Neural cell (in vitro differentiated cells): ENCODE measurements at regions not wholly inside any gene's neighbourhood (a gene's known extent, or its start where the extent isn't known, plus 50 kb on each side); places are given as distances from the start of the nearest gene placed in this dataset.

Experiments used
- H2AFZ ChIP-seq: fragments of 200-600, 300-800 bp; sonication (generic), shearing (Covaris generic); 2 replicates; pipeline ENCODE4 v1.6.0; 2014; ENCODE audit warnings: low read depth, mild to moderate bottlenecking, antibody characterized with exemption, low read length, moderate library complexity
- H3F3A ChIP-seq: fragments of 200-600 bp; shearing (Covaris generic); 2 replicates; pipeline ENCODE4 v1.6.1; 2016; ENCODE audit warnings: mild to moderate bottlenecking, moderate library complexity, mixed read lengths, antibody characterized with exemption, low read length; ENCODE audit not compliant: insufficient read depth, poor library complexity, severe bottlenecking
- H3K27ac ChIP-seq: fragments of 200-600, 300-800 bp; sonication (generic), shearing (Covaris generic); 2 replicates; pipeline ENCODE4 v1.5.1; 2014; ENCODE audit warnings: mild to moderate bottlenecking, low read length, moderate library complexity
- H3K27me3 ChIP-seq: fragments of 300-800, 200-600 bp; sonication (generic), shearing (Covaris generic); 2 replicates; pipeline ENCODE4 v1.6.0; 2014; ENCODE audit warnings: mild to moderate bottlenecking, low read depth, low read length, moderate library complexity; ENCODE audit not compliant: insufficient read depth
- H3K36me3 ChIP-seq: fragments of 300-800, 200-600 bp; sonication (generic), shearing (Covaris generic); 2 replicates; pipeline ENCODE4 v1.5.1; 2014; ENCODE audit warnings: mild to moderate bottlenecking, antibody characterized with exemption, low read length, moderate library complexity; ENCODE audit not compliant: insufficient read depth
- H3K4me2 ChIP-seq: fragments of 300-800, 200-600 bp; sonication (generic), shearing (Covaris generic); 2 replicates; pipeline ENCODE4 v1.6.0; 2014; ENCODE audit warnings: mild to moderate bottlenecking, low read length
- H3K4me3 ChIP-seq: fragments of 300-800, 200-600 bp; sonication (generic), shearing (Covaris generic); 2 replicates; pipeline ENCODE4 v1.5.1; 2014; ENCODE audit warnings: mild to moderate bottlenecking, low read length, moderate library complexity
- H3K79me2 ChIP-seq: fragments of 200-600 bp; shearing (Covaris generic); replicated peaks from 2 replicates; pipeline ENCODE4 v1.6.0; 2014; ENCODE audit warnings: mild to moderate bottlenecking, low read length, moderate library complexity; ENCODE audit not compliant: insufficient read depth
- H3K9ac ChIP-seq: fragments of 300-800, 200-600 bp; sonication (generic), shearing (Covaris generic); 2 replicates; pipeline ENCODE4 v1.6.1; 2016; ENCODE audit warnings: mild to moderate bottlenecking, low read length, mixed read lengths
- H3K9me2 ChIP-seq: fragments of 200-600 bp; shearing (Covaris generic); 2 replicates; pipeline ENCODE4 v1.6.1; 2016; ENCODE audit warnings: mild to moderate bottlenecking, low read length, mixed read lengths; ENCODE audit not compliant: insufficient read depth
- H3K9me3 ChIP-seq: fragments of 200-600, 300-800 bp; sonication (generic), shearing (Covaris generic); 2 replicates; pipeline ENCODE4 v1.6.1; 2016; ENCODE audit warnings: mild to moderate bottlenecking, mixed run types, low read length, moderate library complexity, mixed read lengths
- H4K20me1 ChIP-seq: fragments of 200-600 bp; shearing (Covaris generic); 2 replicates; pipeline ENCODE4 v1.6.1; 2016; ENCODE audit warnings: mild to moderate bottlenecking, mixed run types; ENCODE audit not compliant: insufficient read depth
- CTCF ChIP-seq: fragments of 450-650 bp; IDR thresholded peaks from 2 replicates; pipeline ENCODE4 v1.5.1; 2014; ENCODE audit warnings: antibody characterized with exemption, mild to moderate bottlenecking, moderate library complexity; ENCODE audit not compliant: poor library complexity, severe bottlenecking
- EP300 ChIP-seq: fragments of 450-650 bp; conservative IDR thresholded peaks from 2 replicates; pipeline ENCODE4 v1.6.1; 2014; ENCODE audit warnings: antibody characterized with exemption, mild to moderate bottlenecking, moderate library complexity; ENCODE audit not compliant: poor library complexity, severe bottlenecking
- EZH2 ChIP-seq: fragments of 200-600, 300-800 bp; shearing (Covaris generic), sonication (generic); IDR thresholded peaks from 2 replicates; pipeline ENCODE4 v1.6.1; 2014; ENCODE audit warnings: antibody characterized with exemption, low read length, borderline replicate concordance, mild to moderate bottlenecking; ENCODE audit not compliant: insufficient read depth, poor library complexity, severe bottlenecking
- MXI1 ChIP-seq: fragments of 450-650 bp; conservative IDR thresholded peaks from 2 replicates; pipeline ENCODE4 v1.6.1; 2014; ENCODE audit warnings: antibody characterized with exemption, mild to moderate bottlenecking; ENCODE audit not compliant: poor library complexity, severe bottlenecking
- POLR2AphosphoS5 ChIP-seq: IDR thresholded peaks from 2 replicates; pipeline ENCODE4 v1.6.1; 2012
- RAD21 ChIP-seq: fragments of 450-650 bp; conservative IDR thresholded peaks from 2 replicates; pipeline ENCODE4 v1.6.1; 2014; ENCODE audit warnings: antibody characterized with exemption, mild to moderate bottlenecking, moderate library complexity
- REST ChIP-seq: IDR thresholded peaks from 2 replicates; pipeline ENCODE4 v1.6.1; 2012; ENCODE audit warnings: borderline replicate concordance
- SMC3 ChIP-seq: fragments of 450-650 bp; conservative IDR thresholded peaks from 2 replicates; pipeline ENCODE4 v1.6.1; 2014; ENCODE audit warnings: antibody characterized with exemption, mild to moderate bottlenecking, moderate library complexity; ENCODE audit not compliant: poor library complexity
- TAF1 ChIP-seq: IDR thresholded peaks from 2 replicates; pipeline ENCODE4 v1.6.1; 2012; ENCODE audit warnings: low read depth

GRCh38 chr18:44513233-44513632 is 167.5 kb upstream of the SETBP1 start:
- Histone ChIP-seq H3K9me3 (no peaks in the 10 kb centered on the region), H3K4me3 (no peak overlapping the region), H3K9me2 (no peaks in the 10 kb centered on the region), H3K36me3 (no peaks in the 10 kb centered on the region), H3K9ac (no peak overlapping the region), H2AFZ (no peak overlapping the region), H3K79me2 (no peaks in the 10 kb centered on the region), H3K27me3 (no peaks in the 10 kb centered on the region), H3F3A (peaks cover 4% of the 10 kb centered on the region), H3K4me2 (no peak overlapping the region), H3K27ac (no peak overlapping the region), H4K20me1 (no peaks in the 10 kb centered on the region)
- TF ChIP-seq EZH2 (no peak), CTCF (no peak), MXI1 (no peak)

- no peak overlapping the region for H3K4me2 ChIP-seq
These were observed 166.6 kb upstream of the SETBP1 start for GRCh38 chr18:44514106-44514505.

More at GRCh38 chr18:44514106-44514505, 166.6 kb upstream of the SETBP1 start:
- H3K27me3 ChIP-seq, result no peaks in the 10 kb centered on the region
- no peak overlapping the region for H2AFZ ChIP-seq
- H4K20me1 ChIP-seq, result no peaks in the 10 kb centered on the region
- H3K4me3 ChIP-seq, result no peak overlapping the region
- no peak overlapping the region for H3K9ac ChIP-seq
- H3K27ac ChIP-seq, result no peak overlapping the region
- H3F3A ChIP-seq, result no peaks in the 10 kb centered on the region
- no peaks in the 10 kb centered on the region for H3K9me3 ChIP-seq
- H3K79me2 ChIP-seq, result no peaks in the 10 kb centered on the region
- TF ChIP-seq REST, result no peak
- TF ChIP-seq TAF1, result no peak
- no peak for TF ChIP-seq SMC3
- TF ChIP-seq EP300, result no peak
- no peak for TF ChIP-seq POLR2AphosphoS5
- no peak for TF ChIP-seq EZH2
- TF ChIP-seq RAD21, result no peak
- TF ChIP-seq CTCF, result no peak
- no peak for TF ChIP-seq MXI1
- H3K9me2 ChIP-seq, result no peaks in the 10 kb centered on the region
- H3K36me3 ChIP-seq, result no peaks in the 10 kb centered on the region
